WI38 (cell line): ENCODE measurements at regions not wholly inside any gene's neighbourhood (a gene's known extent, or its start where the extent isn't known, plus 50 kb on each side); places are given as distances from the start of the nearest gene placed in this dataset.

ENCODE experiments used
- H3K4me3 ChIP-seq: 2 replicates; pipeline ENCODE4 v1.5.1; 2011; ENCODE audit warnings: low read depth, mild to moderate bottlenecking, control low read depth, low read length
- TF ChIP-seq, protein P1 (sequence below): IDR thresholded peaks from 2 replicates; pipeline ENCODE4 v1.5.1; 2012; ENCODE audit warnings: low read depth, mild to moderate bottlenecking, control low read depth, low read length

DNA sequence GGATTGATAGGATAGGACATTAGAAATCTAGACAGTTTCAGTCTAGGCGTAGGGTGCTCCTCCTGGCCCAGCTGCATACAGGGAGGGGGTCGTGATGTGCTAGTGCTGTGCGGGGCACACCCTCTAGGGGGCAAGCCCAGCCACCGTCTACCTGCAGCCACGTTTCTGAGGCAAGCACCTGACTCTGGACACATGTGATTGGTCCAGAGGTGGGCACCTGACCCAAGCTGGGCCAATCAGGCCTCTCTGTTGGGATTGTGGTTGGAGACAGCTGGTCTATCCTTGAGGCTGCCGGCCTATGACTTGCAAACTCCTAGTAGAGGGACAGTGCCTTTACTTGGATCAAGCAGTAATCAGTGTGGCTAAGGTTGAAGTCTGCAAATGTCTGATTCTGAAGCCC lies 317.1 kb downstream of the BMP7 start:
- H3K4me3 ChIP-seq: no peak overlapping the region
- TF ChIP-seq, protein P1, sequence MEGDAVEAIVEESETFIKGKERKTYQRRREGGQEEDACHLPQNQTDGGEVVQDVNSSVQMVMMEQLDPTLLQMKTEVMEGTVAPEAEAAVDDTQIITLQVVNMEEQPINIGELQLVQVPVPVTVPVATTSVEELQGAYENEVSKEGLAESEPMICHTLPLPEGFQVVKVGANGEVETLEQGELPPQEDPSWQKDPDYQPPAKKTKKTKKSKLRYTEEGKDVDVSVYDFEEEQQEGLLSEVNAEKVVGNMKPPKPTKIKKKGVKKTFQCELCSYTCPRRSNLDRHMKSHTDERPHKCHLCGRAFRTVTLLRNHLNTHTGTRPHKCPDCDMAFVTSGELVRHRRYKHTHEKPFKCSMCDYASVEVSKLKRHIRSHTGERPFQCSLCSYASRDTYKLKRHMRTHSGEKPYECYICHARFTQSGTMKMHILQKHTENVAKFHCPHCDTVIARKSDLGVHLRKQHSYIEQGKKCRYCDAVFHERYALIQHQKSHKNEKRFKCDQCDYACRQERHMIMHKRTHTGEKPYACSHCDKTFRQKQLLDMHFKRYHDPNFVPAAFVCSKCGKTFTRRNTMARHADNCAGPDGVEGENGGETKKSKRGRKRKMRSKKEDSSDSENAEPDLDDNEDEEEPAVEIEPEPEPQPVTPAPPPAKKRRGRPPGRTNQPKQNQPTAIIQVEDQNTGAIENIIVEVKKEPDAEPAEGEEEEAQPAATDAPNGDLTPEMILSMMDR: no peak

DNA sequence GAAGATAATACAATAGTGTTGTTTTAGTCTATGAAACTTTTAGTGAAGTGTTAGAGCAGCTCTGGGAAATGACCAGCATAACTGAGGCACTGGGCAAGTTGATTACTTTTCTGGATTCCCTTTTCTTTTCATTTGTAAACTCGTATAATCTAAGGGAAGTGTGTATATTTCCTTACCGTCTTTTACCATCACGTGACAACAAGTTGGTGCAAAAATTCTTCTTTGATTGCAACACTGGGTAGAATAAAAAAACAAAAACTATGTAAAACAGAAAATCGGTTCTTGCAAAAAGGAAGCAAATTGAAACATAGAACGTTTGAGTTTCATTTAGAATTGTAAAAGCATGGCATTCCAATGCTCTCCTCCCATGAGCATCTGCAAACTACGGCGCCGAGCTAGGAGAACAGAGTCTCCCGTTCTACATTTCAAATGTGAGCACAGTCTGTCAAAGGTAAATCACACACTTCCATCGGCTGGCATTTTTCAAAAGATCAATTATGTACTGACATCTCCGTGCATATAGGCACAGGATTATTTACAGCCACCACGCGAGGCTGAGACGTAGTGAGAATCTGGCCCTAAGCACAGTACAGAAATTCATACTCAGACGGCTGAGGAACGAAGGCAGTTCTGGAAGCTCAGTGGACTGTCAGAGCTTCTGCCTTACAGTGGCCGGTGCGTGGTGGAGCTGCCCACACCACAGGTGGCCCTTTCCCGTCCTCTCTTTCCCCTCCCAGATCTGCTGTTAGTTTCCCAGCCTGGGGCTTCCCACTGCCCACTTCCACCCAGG lies 314.0 kb downstream of the BMP7 start:
- H3K4me3 ChIP-seq: no peak overlapping the region
- TF ChIP-seq, protein P1: no peak

DNA sequence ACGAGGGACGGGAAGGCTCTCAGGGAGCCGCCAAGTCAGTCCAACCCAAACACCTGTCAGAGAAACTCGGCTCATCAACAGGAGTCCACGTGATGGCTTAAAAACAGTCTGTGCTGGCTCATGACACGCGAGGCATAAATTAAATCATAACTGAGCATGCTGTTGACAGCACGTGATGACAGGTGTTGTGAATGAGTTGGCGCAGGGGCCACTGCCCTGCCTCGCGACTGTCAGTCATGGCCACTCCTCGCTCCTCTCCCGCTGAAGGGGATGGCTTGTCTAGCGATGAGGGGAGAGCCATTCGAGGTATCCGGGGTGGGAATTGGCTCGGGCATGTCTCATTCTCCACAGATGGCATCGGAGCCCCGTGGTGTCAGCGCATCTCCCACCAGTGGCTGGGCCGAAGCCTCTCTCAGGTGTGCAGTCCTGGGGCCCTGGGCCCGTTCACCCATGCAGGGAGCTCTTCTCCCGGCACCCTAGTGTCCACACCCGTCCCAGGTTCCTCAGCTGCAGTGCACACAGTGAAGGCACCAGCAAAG lies 313.3 kb downstream of the BMP7 start:
- TF ChIP-seq, protein P1: no peak

DNA sequence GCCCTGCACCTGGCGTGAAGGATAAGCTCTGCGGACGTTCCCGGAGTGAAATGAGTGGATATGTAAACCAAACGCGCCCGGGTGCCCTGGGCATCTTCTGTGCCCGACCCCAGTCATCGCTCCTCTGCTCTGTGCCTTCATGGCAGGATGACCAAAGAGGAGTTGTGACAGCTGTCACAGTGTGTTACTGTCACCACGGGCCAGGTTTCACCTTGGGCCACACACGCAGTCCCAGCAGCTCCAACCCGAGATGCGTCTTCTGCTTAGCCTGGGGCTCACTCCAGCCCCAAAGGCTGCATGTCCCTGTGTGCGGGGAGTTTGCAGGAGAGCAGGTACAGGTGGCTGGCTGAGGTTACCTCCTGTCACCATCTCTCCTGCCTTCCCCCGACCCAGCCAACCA lies 311.6 kb downstream of the BMP7 start:
- H3K4me3 ChIP-seq: no peak overlapping the region
- TF ChIP-seq, protein P1: no peak

More for the DNA sequence above, 313.3 kb downstream of the BMP7 start:
- H3K4me3 ChIP-seq: no peak overlapping the region

DNA sequence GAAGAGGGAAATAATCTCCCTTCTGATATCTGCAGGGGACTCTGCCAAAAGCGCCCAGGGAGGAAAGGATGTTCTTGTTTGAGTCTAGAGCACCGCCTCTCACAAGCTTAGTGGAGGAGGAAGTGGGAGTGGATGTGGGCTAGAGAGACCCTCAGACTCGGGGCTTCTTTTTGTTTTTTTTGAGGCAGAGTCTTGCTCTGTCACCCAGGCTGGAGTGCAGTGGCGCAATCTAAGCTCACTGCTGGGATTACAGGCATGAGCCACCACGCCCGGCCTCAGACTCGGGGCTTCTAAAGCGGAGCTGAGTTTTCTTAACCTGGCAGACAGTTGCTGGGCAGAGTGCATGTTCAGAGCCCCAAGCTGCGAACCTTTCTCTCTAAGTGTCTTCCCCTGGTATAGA lies 310.8 kb downstream of the BMP7 start:
- H3K4me3 ChIP-seq: no peak overlapping the region

DNA sequence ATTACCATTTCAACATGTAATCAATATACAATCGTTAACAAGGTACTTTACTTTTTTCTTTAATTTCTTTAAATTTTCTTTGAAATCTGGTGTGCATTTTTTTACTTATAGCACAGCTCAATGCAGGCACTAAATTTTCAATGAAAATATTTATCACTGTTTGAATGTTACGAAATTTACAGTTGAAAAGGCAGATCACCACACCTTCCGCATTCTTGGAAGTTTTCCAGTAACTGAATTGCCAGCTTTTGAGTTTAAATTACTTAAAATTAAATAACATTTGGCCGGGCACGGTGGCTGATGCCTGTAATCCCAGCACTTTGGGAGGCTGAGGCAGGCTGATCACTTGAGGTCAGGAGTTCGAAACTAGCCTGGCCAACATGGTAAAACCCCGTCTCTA lies 309.9 kb downstream of the BMP7 start:
- H3K4me3 ChIP-seq: no peak overlapping the region
- TF ChIP-seq, protein P1: no peak

More for the DNA sequence above, 310.8 kb downstream of the BMP7 start:
- TF ChIP-seq, protein P1: no peak

DNA sequence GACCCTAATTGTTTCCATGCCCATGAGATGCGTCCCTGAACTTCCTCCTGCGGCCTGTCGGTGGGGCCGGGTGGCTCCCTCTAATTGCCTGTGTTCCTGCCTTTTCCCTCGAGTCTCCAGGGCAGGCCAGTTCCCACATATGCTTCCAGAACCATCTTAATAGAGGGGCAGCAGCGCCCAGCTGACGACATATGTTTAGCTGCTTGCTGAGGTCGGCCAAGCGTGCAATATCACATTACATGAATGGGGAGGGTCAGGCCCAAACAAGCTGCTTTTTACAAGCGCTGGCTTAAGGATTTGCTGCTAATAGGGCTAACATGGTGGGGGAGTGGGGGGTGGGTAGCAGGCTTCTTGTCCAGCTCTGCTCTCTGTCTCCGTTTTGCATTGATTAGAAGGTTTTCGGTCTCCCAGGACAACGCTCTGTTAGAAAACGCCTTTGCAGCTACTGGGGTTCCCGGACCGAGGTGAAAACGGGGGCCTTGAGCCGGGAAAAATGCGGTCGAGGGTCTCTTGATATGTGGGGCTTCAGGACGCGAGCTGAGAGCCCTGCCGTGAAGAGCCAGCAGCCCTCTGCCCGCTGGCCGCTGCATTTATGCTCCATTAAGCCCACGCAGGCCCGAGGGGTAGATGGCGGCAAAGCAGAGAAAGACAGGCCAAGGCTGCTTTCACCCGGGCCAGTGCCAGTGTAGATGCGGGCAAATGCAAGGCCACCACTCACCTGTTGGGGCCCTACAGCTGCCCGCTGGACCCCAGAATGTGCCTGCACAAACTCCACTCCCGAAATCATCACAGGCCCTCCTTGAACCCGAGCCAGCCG lies 308.5 kb downstream of the BMP7 start:
- TF ChIP-seq, protein P1: no peak
- H3K4me3 ChIP-seq: no peak overlapping the region
